ENCODE measurements at regions not wholly inside any gene's neighbourhood (a gene's known extent, or its start where the extent isn't known, plus 50 kb on each side); places are given as distances from the start of the nearest gene placed in this dataset.

DNA sequence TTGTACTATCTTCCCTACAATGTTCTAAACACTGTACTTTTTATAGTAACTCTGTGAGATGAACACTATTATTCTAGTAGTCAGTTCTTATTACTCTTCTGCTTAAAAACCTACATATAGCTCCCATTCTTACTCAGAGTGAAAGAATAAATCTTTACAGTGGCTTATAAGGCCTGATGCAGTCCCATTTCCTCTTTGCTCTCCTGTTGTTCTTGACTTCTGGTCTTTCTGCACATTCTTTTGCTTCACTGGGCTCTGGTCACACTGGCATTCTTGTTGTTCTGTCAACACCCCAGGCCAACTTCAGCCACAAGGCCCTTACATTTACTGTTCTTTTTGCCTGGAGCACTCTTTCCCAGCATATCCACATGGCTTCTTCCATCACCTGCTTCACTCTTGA lies 58.2 kb upstream of the TP63 start:
- H3K9me3 ChIP-seq (replicated peaks in 1 of 2; ENCODE audit: control insufficient read depth in 1 of 2, insufficient read depth in 1 of 2, low read length in 2 of 2), result peaks cover 3 to 11% of the 10 kb centered on the region in 2 donors

DNA sequence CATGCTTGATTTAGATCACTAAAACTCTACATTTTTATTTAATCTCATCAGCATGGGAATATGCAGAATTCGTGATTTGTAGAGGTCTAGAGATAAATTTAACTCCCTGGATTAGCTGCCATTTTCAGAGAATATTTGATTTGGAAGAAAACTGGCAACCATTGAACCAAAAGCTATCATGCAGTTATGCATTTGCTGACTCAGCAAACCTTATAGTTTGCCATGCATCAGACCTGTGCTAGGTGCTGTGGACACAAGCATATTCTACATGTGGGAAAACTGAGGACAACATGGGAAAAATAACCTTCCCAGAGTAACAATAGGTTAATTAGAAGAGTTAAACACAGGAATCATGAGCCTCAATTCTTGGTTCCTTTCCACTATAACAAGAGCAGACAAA lies 54.7 kb upstream of the TP63 start:
- WGBS (ENCODE audit: insufficient coverage), result no CpG with 5 or more reads among the region's 1 CpG
- Histone ChIP-seq H3K4me3 (replicated peaks in 1 of 3; ENCODE audit: low read depth in 2 of 3, low read length in 3 of 3) (no peak overlapping the region), H3K27ac (ENCODE audit: low read depth in 1 of 2, low read length in 2 of 2) (no peak overlapping the region), H3K9ac (ENCODE audit: insufficient read depth, low read length, poor library complexity, severe bottlenecking) (no peak overlapping the region), H2AFZ (ENCODE audit: insufficient read depth, low read depth, low read length, poor library complexity, severe bottlenecking) (no peak overlapping the region), H3K36me3 (replicated peaks in 1 of 2; ENCODE audit: control insufficient read depth in 1 of 2, insufficient read depth in 2 of 2, low read length in 2 of 2) (no peaks in the 10 kb centered on the region), H3K27me3 (ENCODE audit: control insufficient read depth in 2 of 2, insufficient read depth in 2 of 2, low read length in 2 of 2) (no peaks in the 10 kb centered on the region), H3K79me2 (ENCODE audit: insufficient read depth, low read length) (no peaks in the 10 kb centered on the region), H3K4me2 (replicated peaks; ENCODE audit: extremely low read depth, low read length, poor library complexity, severe bottlenecking) (no peak overlapping the region), H3K4me1 (ENCODE audit: control insufficient read depth in 1 of 2, insufficient read depth in 2 of 2, low read length in 2 of 2) (no peaks in the 10 kb centered on the region), H4K20me1 (ENCODE audit: insufficient read depth, low read length) (no peaks in the 10 kb centered on the region), H3K9me3 (replicated peaks in 1 of 2; ENCODE audit: control insufficient read depth in 1 of 2, insufficient read depth in 1 of 2, low read length in 2 of 2) (peaks cover 3 to 13% of the 10 kb centered on the region in 2 donors)
- Mint-ChIP-seq H3K27me3 (ENCODE audit: low read depth in 3 of 3) (no peaks in the 10 kb centered on the region), H3K27ac (no peak overlapping the region), H3K36me3 (no peaks in the 10 kb centered on the region), H3K4me1 (no peaks in the 10 kb centered on the region), H3K9me3 (peaks cover 4 to 19% (median 8%) of the 10 kb centered on the region in 7 donors), H3K4me3 (no peak overlapping the region)
- no peak for DNase-seq
- TF ChIP-seq, protein P1, sequence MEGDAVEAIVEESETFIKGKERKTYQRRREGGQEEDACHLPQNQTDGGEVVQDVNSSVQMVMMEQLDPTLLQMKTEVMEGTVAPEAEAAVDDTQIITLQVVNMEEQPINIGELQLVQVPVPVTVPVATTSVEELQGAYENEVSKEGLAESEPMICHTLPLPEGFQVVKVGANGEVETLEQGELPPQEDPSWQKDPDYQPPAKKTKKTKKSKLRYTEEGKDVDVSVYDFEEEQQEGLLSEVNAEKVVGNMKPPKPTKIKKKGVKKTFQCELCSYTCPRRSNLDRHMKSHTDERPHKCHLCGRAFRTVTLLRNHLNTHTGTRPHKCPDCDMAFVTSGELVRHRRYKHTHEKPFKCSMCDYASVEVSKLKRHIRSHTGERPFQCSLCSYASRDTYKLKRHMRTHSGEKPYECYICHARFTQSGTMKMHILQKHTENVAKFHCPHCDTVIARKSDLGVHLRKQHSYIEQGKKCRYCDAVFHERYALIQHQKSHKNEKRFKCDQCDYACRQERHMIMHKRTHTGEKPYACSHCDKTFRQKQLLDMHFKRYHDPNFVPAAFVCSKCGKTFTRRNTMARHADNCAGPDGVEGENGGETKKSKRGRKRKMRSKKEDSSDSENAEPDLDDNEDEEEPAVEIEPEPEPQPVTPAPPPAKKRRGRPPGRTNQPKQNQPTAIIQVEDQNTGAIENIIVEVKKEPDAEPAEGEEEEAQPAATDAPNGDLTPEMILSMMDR (IDR thresholded peaks at IDR 0.05), result no peak
- intact Hi-C loops (cut with micrococcal nuclease), result no loop called here

More for the DNA sequence above, 58.2 kb upstream of the TP63 start:
- Histone ChIP-seq H4K20me1 (ENCODE audit: insufficient read depth, low read length) (no peaks in the 10 kb centered on the region), H3K79me2 (ENCODE audit: insufficient read depth, low read length) (no peaks in the 10 kb centered on the region), H3K36me3 (replicated peaks in 1 of 2; ENCODE audit: control insufficient read depth in 1 of 2, insufficient read depth in 2 of 2, low read length in 2 of 2) (no peaks in the 10 kb centered on the region), H3K27me3 (ENCODE audit: control insufficient read depth in 2 of 2, insufficient read depth in 2 of 2, low read length in 2 of 2) (no peaks in the 10 kb centered on the region), H3K4me2 (replicated peaks; ENCODE audit: extremely low read depth, low read length, poor library complexity, severe bottlenecking) (no peak overlapping the region), H3K27ac (ENCODE audit: low read depth in 1 of 2, low read length in 2 of 2) (no peak overlapping the region), H3K4me3 (replicated peaks in 1 of 3; ENCODE audit: low read depth in 2 of 3, low read length in 3 of 3) (no peak overlapping the region), H3K4me1 (ENCODE audit: control insufficient read depth in 1 of 2, insufficient read depth in 2 of 2, low read length in 2 of 2) (no peaks in the 10 kb centered on the region), H3K9ac (ENCODE audit: insufficient read depth, low read length, poor library complexity, severe bottlenecking) (no peak overlapping the region), H2AFZ (ENCODE audit: insufficient read depth, low read depth, low read length, poor library complexity, severe bottlenecking) (no peak overlapping the region)
- H3K27ac Mint-ChIP-seq, result no peak overlapping the region
- intact Hi-C loops (cut with micrococcal nuclease), result no loop called here
- no peaks in the 10 kb centered on the region for H3K4me1 Mint-ChIP-seq
- no peak for DNase-seq
- no peaks in the 10 kb centered on the region for H3K36me3 Mint-ChIP-seq
- peaks cover 4 to 11% (median 5%) of the 10 kb centered on the region in 7 donors for H3K9me3 Mint-ChIP-seq
- no peak overlapping the region for H3K4me3 Mint-ChIP-seq
- TF ChIP-seq, protein P1 (IDR thresholded peaks at IDR 0.05), result no peak
- no peaks in the 10 kb centered on the region for H3K27me3 Mint-ChIP-seq (ENCODE audit: low read depth in 3 of 3)
